HCEC 1CT (cell line): ENCODE measurements at regions not wholly inside any gene's neighbourhood (a gene's known extent, or its start where the extent isn't known, plus 50 kb on each side); places are given as distances from the start of the nearest gene placed in this dataset.
A peak's percentile ranks its signal among the peaks of the same experiment; 100 is the strongest.

Source experiments
- DNase-seq: peaks from one replicate; pipeline ENCODE4 v3.0.0-alpha.2; 2017

GRCh38 chr16:64823481-64824075 lies 298.3 kb downstream of the CDH11 start:
- no peak for DNase-seq

- DNase-seq = no peak
Measured at GRCh38 chr16:64809876-64810629, 311.8 kb downstream of the CDH11 start.

GRCh38 chr16:64808474-64808873 lies 313.4 kb downstream of the CDH11 start:
- DNase-seq = no peak

GRCh38 chr16:64791756-64792155 lies 330.1 kb downstream of the CDH11 start:
- no peak for DNase-seq

GRCh38 chr16:64784635-64785034 lies 337.2 kb downstream of the CDH11 start:
- no peak for DNase-seq

GRCh38 chr16:64782484-64782883 lies 339.4 kb downstream of the CDH11 start:
- DNase-seq = no peak

- DNase-seq = no peak
Measured at GRCh38 chr16:64780445-64780844, 341.4 kb downstream of the CDH11 start.

GRCh38 chr16:64778777-64779176 lies 343.1 kb downstream of the CDH11 start:
- DNase-seq = no peak

- no peak for DNase-seq
Measured at GRCh38 chr16:64773638-64774037, 348.2 kb downstream of the CDH11 start.

- no peak for DNase-seq
Measured at GRCh38 chr16:64773184-64773583, 348.7 kb downstream of the CDH11 start.

GRCh38 chr16:64771273-64771672 lies 350.6 kb downstream of the CDH11 start:
- no peak for DNase-seq

- no peak for DNase-seq
Measured at GRCh38 chr16:64762211-64762610, 359.7 kb downstream of the CDH11 start.

- DNase-seq = no peak
Measured at GRCh38 chr16:64754279-64754678, 367.6 kb downstream of the CDH11 start.

GRCh38 chr16:64751906-64752305 lies 370.0 kb downstream of the CDH11 start:
- DNase-seq = peak; percentile 13

- DNase-seq = no peak
Measured at GRCh38 chr16:64749346-64749745, 372.5 kb downstream of the CDH11 start.

GRCh38 chr16:64745258-64745930 lies 376.5 kb downstream of the CDH11 start:
- DNase-seq = no peak

GRCh38 chr16:64742455-64743223 lies 379.2 kb downstream of the CDH11 start:
- no peak for DNase-seq

- no peak for DNase-seq
Measured at GRCh38 chr16:64740261-64740660, 381.6 kb downstream of the CDH11 start.

GRCh38 chr16:64738321-64738960 lies 383.4 kb downstream of the CDH11 start:
- DNase-seq = peak; percentile 5

- DNase-seq = no peak
Measured at GRCh38 chr16:64736857-64737256, 385.0 kb downstream of the CDH11 start.

GRCh38 chr16:64731891-64732290 lies 390.0 kb downstream of the CDH11 start:
- DNase-seq = no peak

- DNase-seq = no peak
Measured at GRCh38 chr16:64730261-64730660, 391.6 kb downstream of the CDH11 start.

GRCh38 chr16:64724339-64724738 lies 397.5 kb downstream of the CDH11 start:
- no peak for DNase-seq
